ENCODE measurements at regions not wholly inside any gene's neighbourhood (a gene's known extent, or its start where the extent isn't known, plus 50 kb on each side); places are given as distances from the start of the nearest gene placed in this dataset.

DNA sequence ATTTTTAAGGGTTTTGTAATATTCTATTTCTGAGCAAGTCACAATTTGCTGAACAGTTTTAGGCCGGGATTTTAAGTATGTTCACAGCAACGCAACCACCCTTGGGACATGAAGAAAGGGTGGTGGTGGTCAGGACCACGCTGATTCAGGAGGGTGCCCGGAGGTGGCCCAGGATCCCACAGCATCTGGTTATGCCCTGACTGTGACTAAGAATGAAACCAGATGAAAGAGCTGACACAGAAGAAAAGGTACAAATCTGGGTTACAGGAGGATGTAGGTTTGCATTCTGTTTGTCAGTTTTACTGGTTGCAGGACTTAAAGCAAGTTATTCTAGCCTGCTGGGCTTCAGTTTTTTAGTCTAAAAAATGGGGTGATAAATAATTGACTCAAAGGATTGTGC lies 279.7 kb downstream of the CCSER2 start:
- Histone ChIP-seq H3K27ac (ENCODE audit: low read depth in 2 of 2, low read length in 2 of 2) (no peak overlapping the region), H3K9ac (ENCODE audit: low read length in 3 of 3) (no peak overlapping the region), H3K4me3 (ENCODE audit: low read length in 3 of 3) (no peak overlapping the region), H3K36me3 (ENCODE audit: control insufficient read depth in 2 of 3, insufficient read depth in 3 of 3, low read length in 3 of 3) (no peaks in the 10 kb centered on the region), H3K9me3 (ENCODE audit: control insufficient read depth in 2 of 3, insufficient read depth in 1 of 3, low read length in 3 of 3) (no peaks in the 10 kb centered on the region), H3K4me1 (ENCODE audit: control insufficient read depth in 2 of 3, insufficient read depth in 2 of 3, low read depth in 1 of 3, low read length in 3 of 3) (no peaks in the 10 kb centered on the region), H3K27me3 (ENCODE audit: control insufficient read depth, insufficient read depth, low read length) (no peaks in the 10 kb centered on the region)
- TF ChIP-seq, protein P1, sequence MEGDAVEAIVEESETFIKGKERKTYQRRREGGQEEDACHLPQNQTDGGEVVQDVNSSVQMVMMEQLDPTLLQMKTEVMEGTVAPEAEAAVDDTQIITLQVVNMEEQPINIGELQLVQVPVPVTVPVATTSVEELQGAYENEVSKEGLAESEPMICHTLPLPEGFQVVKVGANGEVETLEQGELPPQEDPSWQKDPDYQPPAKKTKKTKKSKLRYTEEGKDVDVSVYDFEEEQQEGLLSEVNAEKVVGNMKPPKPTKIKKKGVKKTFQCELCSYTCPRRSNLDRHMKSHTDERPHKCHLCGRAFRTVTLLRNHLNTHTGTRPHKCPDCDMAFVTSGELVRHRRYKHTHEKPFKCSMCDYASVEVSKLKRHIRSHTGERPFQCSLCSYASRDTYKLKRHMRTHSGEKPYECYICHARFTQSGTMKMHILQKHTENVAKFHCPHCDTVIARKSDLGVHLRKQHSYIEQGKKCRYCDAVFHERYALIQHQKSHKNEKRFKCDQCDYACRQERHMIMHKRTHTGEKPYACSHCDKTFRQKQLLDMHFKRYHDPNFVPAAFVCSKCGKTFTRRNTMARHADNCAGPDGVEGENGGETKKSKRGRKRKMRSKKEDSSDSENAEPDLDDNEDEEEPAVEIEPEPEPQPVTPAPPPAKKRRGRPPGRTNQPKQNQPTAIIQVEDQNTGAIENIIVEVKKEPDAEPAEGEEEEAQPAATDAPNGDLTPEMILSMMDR (IDR thresholded peaks at IDR 0.05; ENCODE audit: borderline replicate concordance, extremely low read depth, insufficient read depth), result no peak
- intact Hi-C loops (cut with DNase I), result no loop called here
- FAIRE-seq, result no peak
- DNase-seq, result no peak

DNA sequence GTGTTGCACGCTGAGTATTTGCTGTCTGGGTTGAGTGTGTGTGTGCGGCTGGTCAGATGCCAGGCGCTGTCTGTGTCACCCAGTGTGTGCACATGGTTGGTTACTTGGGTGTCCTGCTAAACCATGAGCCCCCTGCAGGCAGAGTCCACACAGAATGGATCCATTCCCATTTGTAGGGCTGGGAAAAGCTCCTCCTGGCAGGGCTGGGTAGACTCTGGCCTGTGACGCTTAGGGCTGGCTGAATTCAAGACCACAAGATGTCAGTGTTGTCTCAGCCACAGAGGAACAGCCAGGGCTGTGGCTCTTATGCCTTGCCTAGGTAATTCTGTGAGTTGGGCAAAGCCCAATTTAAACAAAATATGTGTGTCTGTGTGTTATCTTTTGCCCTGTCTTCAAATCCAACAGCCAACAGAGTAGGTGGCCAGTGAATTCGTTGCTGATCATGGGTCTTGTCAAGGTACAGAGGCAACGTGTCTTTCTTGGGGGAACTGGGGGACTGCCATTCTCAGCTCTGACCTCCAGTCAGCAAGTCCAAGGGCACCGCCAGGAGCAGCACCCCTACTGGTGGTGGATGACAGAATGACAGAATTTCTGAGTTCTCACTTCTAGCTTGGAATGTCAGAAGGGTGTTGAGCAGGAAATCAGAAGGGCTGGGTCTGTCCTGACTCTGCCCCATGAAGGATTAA lies 285.1 kb downstream of the CCSER2 start:
- intact Hi-C loops (cut with DNase I), result no loop called here
- Histone ChIP-seq H3K27ac (ENCODE audit: low read depth in 2 of 2, low read length in 2 of 2) (no peak overlapping the region), H3K4me1 (ENCODE audit: control insufficient read depth in 2 of 3, insufficient read depth in 2 of 3, low read depth in 1 of 3, low read length in 3 of 3) (no peaks in the 10 kb centered on the region), H3K4me3 (ENCODE audit: low read length in 3 of 3) (no peak overlapping the region), H3K9me3 (ENCODE audit: control insufficient read depth in 2 of 3, insufficient read depth in 1 of 3, low read length in 3 of 3) (no peaks in the 10 kb centered on the region), H3K9ac (ENCODE audit: low read length in 3 of 3) (no peak overlapping the region), H3K36me3 (ENCODE audit: control insufficient read depth in 2 of 3, insufficient read depth in 3 of 3, low read length in 3 of 3) (no peaks in the 10 kb centered on the region), H3K27me3 (ENCODE audit: control insufficient read depth, insufficient read depth, low read length) (no peaks in the 10 kb centered on the region)
- TF ChIP-seq, protein P1 (IDR thresholded peaks at IDR 0.05; ENCODE audit: borderline replicate concordance, extremely low read depth, insufficient read depth), result peak; percentile 32
- no peak for FAIRE-seq
- peak in 4 of 5 donors; percentile 55 to 72 (median 60) for DNase-seq

GRCh38 chr10:84626397-84627087 lies 298.2 kb downstream of the CCSER2 start:
- Histone ChIP-seq H3K9me3 (ENCODE audit: control insufficient read depth in 2 of 3, insufficient read depth in 1 of 3, low read length in 3 of 3) (no peaks in the 10 kb centered on the region), H3K4me1 (ENCODE audit: control insufficient read depth in 2 of 3, insufficient read depth in 2 of 3, low read depth in 1 of 3, low read length in 3 of 3) (no peaks in the 10 kb centered on the region), H3K9ac (ENCODE audit: low read length in 3 of 3) (no peak overlapping the region), H3K27me3 (ENCODE audit: control insufficient read depth, insufficient read depth, low read length) (no peaks in the 10 kb centered on the region), H3K4me3 (ENCODE audit: low read length in 3 of 3) (no peak overlapping the region), H3K36me3 (ENCODE audit: control insufficient read depth in 2 of 3, insufficient read depth in 3 of 3, low read length in 3 of 3) (no peaks in the 10 kb centered on the region), H3K27ac (ENCODE audit: low read depth in 2 of 2, low read length in 2 of 2) (no peak overlapping the region)
- DNase-seq, result no peak
- intact Hi-C loops (cut with DNase I), result no loop called here
- TF ChIP-seq, protein P1 (IDR thresholded peaks at IDR 0.05; ENCODE audit: borderline replicate concordance, extremely low read depth, insufficient read depth), result no peak
- no peak for FAIRE-seq

Measured in kidney (tissue), 13 donors.